PC-9 (cell line): ENCODE measurements at regions not wholly inside any gene's neighbourhood (a gene's known extent, or its start where the extent isn't known, plus 50 kb on each side); places are given as distances from the start of the nearest gene placed in this dataset.

ENCODE experiments used
- BruUV-seq: library from RNA; stranded (reverse); fragments of 400-500 nt; replicated peaks from 2 replicates; lab custom pipeline; 2021; lab: Mats Ljungman, UMichigan
- CTCF ChIA-PET: fragments of 300-600 bp; sonication (Branson Sonifier 250); formaldehyde crosslinking; loops from one replicate; lab custom pipeline; 2022; ENCODE audit warnings: antibody characterized with exemption; lab: Charles Lee
- POLR2A ChIA-PET: fragments of 300-600 bp; sonication (Branson Sonifier 250); formaldehyde crosslinking; loops from one replicate; lab custom pipeline; 2022; ENCODE audit warnings: antibody characterized with exemption; ENCODE audit not compliant: unreplicated experiment; lab: Charles Lee
- DNase-seq, 2 experiments: peaks; one replicate each; pipeline versions ENCODE4 v3.0.0 to v3.0.0-alpha.2; 2015 to 2022; ENCODE audit warnings: mixed read lengths in 1 of 2
- H2AFZ ChIP-seq: fragments of 200-600 bp; sonication (generic); 2 replicates; pipeline ENCODE4 v1.8.1; 2017; ENCODE audit warnings: antibody characterized with exemption
- H3F3A ChIP-seq: fragments of 200-600 bp; sonication (generic); 2 replicates; pipeline ENCODE4 v1.8.1; 2017; ENCODE audit warnings: antibody characterized with exemption, mild to moderate bottlenecking, low read depth; ENCODE audit not compliant: insufficient read depth
- H3K27ac ChIP-seq: fragments of 200-600 bp; sonication (generic); 2 replicates; pipeline ENCODE4 v1.6.1; 2016; ENCODE audit warnings: mixed run types
- H3K27me3 ChIP-seq: fragments of 200-600 bp; sonication (generic); 2 replicates; pipeline ENCODE4 v1.6.1; 2016; ENCODE audit warnings: low read depth, mixed run types; ENCODE audit not compliant: insufficient read depth
- H3K36me3 ChIP-seq: fragments of 200-600 bp; sonication (generic); 2 replicates; pipeline ENCODE4 v1.6.1; 2016; ENCODE audit warnings: low read depth, mixed run types
- H3K4me1 ChIP-seq: fragments of 200-600 bp; sonication (generic); replicated peaks from 2 replicates; pipeline ENCODE4 v1.6.1; 2016; ENCODE audit warnings: mixed run types; ENCODE audit not compliant: insufficient read depth
- H3K4me2 ChIP-seq: fragments of 200-600 bp; sonication (generic); 2 replicates; pipeline ENCODE4 v1.6.1; 2017; ENCODE audit warnings: mixed run types
- H3K4me3 ChIP-seq: fragments of 200-600 bp; sonication (generic); 2 replicates; pipeline ENCODE4 v1.6.1; 2016; ENCODE audit warnings: mixed run types
- H3K79me2 ChIP-seq: fragments of 200-600 bp; sonication (generic); 2 replicates; pipeline ENCODE4 v1.6.1; 2017; ENCODE audit warnings: low read depth, mixed run types
- H3K9me2 ChIP-seq: fragments of 200-600 bp; sonication (generic); 2 replicates; pipeline ENCODE4 v1.8.1; 2017; ENCODE audit warnings: mild to moderate bottlenecking; ENCODE audit not compliant: insufficient read depth
- H3K9me3 ChIP-seq: fragments of 200-600 bp; sonication (generic); 2 replicates; pipeline ENCODE4 v1.8.1; 2016; ENCODE audit warnings: low read depth; ENCODE audit not compliant: insufficient read depth
- H4K20me1 ChIP-seq: fragments of 200-600 bp; sonication (generic); 2 replicates; pipeline ENCODE4 v1.8.1; 2017; ENCODE audit not compliant: insufficient read depth
- CTCF ChIP-seq: fragments of 200-600 bp; sonication (generic); conservative IDR thresholded peaks from 2 replicates; pipeline ENCODE4 v1.6.1; 2017; ENCODE audit warnings: mixed run types, antibody characterized with exemption, mild to moderate bottlenecking, moderate library complexity
- EZH2 ChIP-seq: fragments of 200-600 bp; sonication (generic); IDR thresholded peaks from 2 replicates; pipeline ENCODE4 v1.8.0; 2017; ENCODE audit warnings: antibody characterized with exemption, low read depth
- intact Hi-C: fragments of 100-400 bp; cut with micrococcal nuclease; formaldehyde crosslinking; loops from one replicate; pipeline ENCODE4 v1.10.0; 2022; ENCODE audit not compliant: unreplicated experiment

DNA sequence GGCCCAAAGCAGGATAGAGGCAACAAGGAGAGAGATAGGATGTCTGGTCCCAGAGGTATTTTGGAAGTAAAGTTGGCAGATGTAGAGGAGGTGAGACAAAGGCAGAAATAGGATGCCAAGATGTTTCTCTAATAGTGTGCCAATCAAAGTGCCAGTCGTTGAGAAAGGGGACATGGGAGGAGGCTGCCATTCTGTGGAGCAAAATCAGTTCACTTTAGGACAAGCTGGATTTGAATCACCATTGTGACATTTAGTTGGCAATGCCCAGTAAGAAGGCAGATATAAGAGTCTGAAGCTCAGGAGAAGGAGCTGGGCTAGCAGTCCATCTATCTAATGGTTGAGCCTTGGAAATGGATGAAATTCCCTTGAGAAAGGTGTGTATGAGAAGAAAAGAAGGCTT lies 53.8 kb downstream of the ADRB2 start:
- Histone ChIP-seq H3K4me1 (no peaks in the 10 kb centered on the region), H3K9me3 (no peaks in the 10 kb centered on the region), H3K79me2 (no peaks in the 10 kb centered on the region), H3K27me3 (no peaks in the 10 kb centered on the region), H3K27ac (no peak overlapping the region), H3K36me3 (no peaks in the 10 kb centered on the region), H2AFZ (no peak overlapping the region), H4K20me1 (no peaks in the 10 kb centered on the region), H3K4me3 (no peak overlapping the region), H3F3A (no peaks in the 10 kb centered on the region), H3K4me2 (no peak overlapping the region), H3K9me2 (no peaks in the 10 kb centered on the region)
- POLR2A ChIA-PET = interaction anchor here (0.7 kb wide), 1 partner anchor 78 kb away, joined by 12 read pairs; no protein-coding TSS in a partner anchor
- TF ChIP-seq EZH2 (no peak), CTCF (no peak)
- intact Hi-C loops = no loop called here
- CTCF ChIA-PET = interaction anchor here (0.6 kb wide), 1 partner anchor 774 kb away, joined by 4 read pairs; no protein-coding TSS in a partner anchor
- no peak for DNase-seq
- BruUV-seq = no TSS peak

DNA sequence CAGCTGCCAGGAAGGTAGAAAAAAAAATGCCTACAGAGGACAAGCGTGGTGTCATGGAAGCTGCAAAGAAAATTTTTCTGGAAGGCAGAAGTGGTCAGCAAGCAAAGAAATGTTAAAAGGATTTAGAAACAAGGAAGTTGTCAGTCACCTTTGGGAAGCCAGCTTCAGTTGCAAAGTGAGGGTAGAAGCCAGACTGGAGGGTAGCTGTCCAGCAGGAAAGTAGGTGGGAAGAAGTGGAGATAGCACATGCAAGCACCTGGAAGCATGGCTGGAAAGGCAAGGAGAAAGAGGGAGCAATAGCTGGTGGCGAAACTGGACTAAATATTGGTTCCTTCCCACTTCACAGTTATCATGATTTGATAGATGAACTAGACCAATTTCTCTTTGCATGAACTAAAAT lies 54.3 kb downstream of the ADRB2 start:
- POLR2A ChIA-PET = interaction anchor here (0.7 kb wide), 1 partner anchor 77 kb away, joined by 12 read pairs; no protein-coding TSS in a partner anchor
- no peak for TF ChIP-seq EZH2
- no peak for TF ChIP-seq CTCF
- Histone ChIP-seq H3K27me3 (no peaks in the 10 kb centered on the region), H3K9me3 (no peaks in the 10 kb centered on the region), H4K20me1 (no peaks in the 10 kb centered on the region), H3F3A (no peaks in the 10 kb centered on the region; the same call in 1 of the 2 replicates), H3K79me2 (no peaks in the 10 kb centered on the region), H2AFZ (no peak overlapping the region), H3K27ac (no peak overlapping the region), H3K9me2 (no peaks in the 10 kb centered on the region), H3K4me1 (no peaks in the 10 kb centered on the region), H3K4me2 (no peak overlapping the region), H3K36me3 (no peaks in the 10 kb centered on the region), H3K4me3 (no peak overlapping the region)
- intact Hi-C loops = no loop called here
- no peak for DNase-seq
- BruUV-seq = no TSS peak
- CTCF ChIA-PET = interaction anchor here (0.6 kb wide), 1 partner anchor 775 kb away, joined by 4 read pairs; no protein-coding TSS in a partner anchor

- no TSS peak for BruUV-seq
- ChIA-PET POLR2A (no interaction called here), CTCF (no interaction called here)
Observed at GRCh38 chr5:148882332-148882731, 55.9 kb downstream of the ADRB2 start.

More at GRCh38 chr5:148882332-148882731, 55.9 kb downstream of the ADRB2 start:
- Histone ChIP-seq H3K4me1 (no peaks in the 10 kb centered on the region), H3K4me2 (no peak overlapping the region), H3K9me3 (no peaks in the 10 kb centered on the region), H3K36me3 (no peaks in the 10 kb centered on the region), H3K4me3 (no peak overlapping the region), H4K20me1 (no peaks in the 10 kb centered on the region), H2AFZ (no peak overlapping the region), H3F3A (no peaks in the 10 kb centered on the region; the same call in 1 of the 2 replicates), H3K27ac (no peak overlapping the region), H3K9me2 (no peaks in the 10 kb centered on the region), H3K27me3 (no peaks in the 10 kb centered on the region), H3K79me2 (no peaks in the 10 kb centered on the region)
- no peak for DNase-seq
- intact Hi-C loops = no loop called here
- TF ChIP-seq CTCF = no peak
- TF ChIP-seq EZH2 = no peak
